GM06990 (cell line): ENCODE measurements at regions not wholly inside any gene's neighbourhood (a gene's known extent, or its start where the extent isn't known, plus 50 kb on each side); places are given as distances from the start of the nearest gene placed in this dataset.

Experiments
- DNase-seq: peaks from one replicate; pipeline ENCODE4 v3.0.0-alpha.2; 2011; ENCODE audit not compliant: insufficient read length; ENCODE audit errors: extremely low read depth
- H3K27me3 ChIP-seq: replicated peaks from 2 replicates; pipeline ENCODE4 v1.6.0; 2011; ENCODE audit warnings: low read length; ENCODE audit not compliant: control insufficient read depth, insufficient read depth
- H3K36me3 ChIP-seq: 2 replicates; pipeline ENCODE4 v1.5.1; 2011; ENCODE audit warnings: low read length; ENCODE audit not compliant: control insufficient read depth, insufficient read depth
- H3K4me3 ChIP-seq: replicated peaks from 2 replicates; pipeline ENCODE4 v1.5.1; 2011; ENCODE audit warnings: low read depth, mild to moderate bottlenecking, control low read depth, low read length
- CTCF ChIP-seq: IDR thresholded peaks from 2 replicates; pipeline ENCODE4 v1.5.1; 2011; ENCODE audit warnings: low read length, control low read depth, mild to moderate bottlenecking, inconsistent platforms; ENCODE audit not compliant: insufficient read depth, poor library complexity, severe bottlenecking

GRCh38 chr11:41926339-41926738 is 466.9 kb upstream of the LRRC4C start:
- TF ChIP-seq CTCF = no peak
- H3K36me3 ChIP-seq = no peaks in the 10 kb centered on the region
- DNase-seq = no peak

GRCh38 chr11:41935241-41935640 is 475.8 kb upstream of the LRRC4C start:
- DNase-seq = no peak
- no peaks in the 10 kb centered on the region for H3K36me3 ChIP-seq
- no peaks in the 10 kb centered on the region for H3K27me3 ChIP-seq
- H3K4me3 ChIP-seq = no peak overlapping the region
- no peak for TF ChIP-seq CTCF

More at GRCh38 chr11:41926339-41926738, 466.9 kb upstream of the LRRC4C start:
- no peak overlapping the region for H3K4me3 ChIP-seq
- H3K27me3 ChIP-seq = no peaks in the 10 kb centered on the region

- H3K27me3 ChIP-seq = no peaks in the 10 kb centered on the region
- H3K36me3 ChIP-seq = no peaks in the 10 kb centered on the region
- DNase-seq = no peak
- H3K4me3 ChIP-seq = no peak overlapping the region
- TF ChIP-seq CTCF = no peak
Observed at GRCh38 chr11:41935795-41936194, 476.3 kb upstream of the LRRC4C start.

GRCh38 chr11:41943656-41944055 is 484.2 kb upstream of the LRRC4C start:
- H3K36me3 ChIP-seq = no peaks in the 10 kb centered on the region
- no peak for DNase-seq
- no peak overlapping the region for H3K4me3 ChIP-seq
- H3K27me3 ChIP-seq = no peaks in the 10 kb centered on the region
- no peak for TF ChIP-seq CTCF

- Histone ChIP-seq H3K27me3 (no peaks in the 10 kb centered on the region), H3K4me3 (no peak overlapping the region), H3K36me3 (no peaks in the 10 kb centered on the region)
- no peak for DNase-seq
- TF ChIP-seq CTCF = no peak
Observed at GRCh38 chr11:41947392-41947791, 487.9 kb upstream of the LRRC4C start.

GRCh38 chr11:41950470-41951143 is 491.2 kb upstream of the LRRC4C start:
- Histone ChIP-seq H3K27me3 (no peaks in the 10 kb centered on the region), H3K36me3 (no peaks in the 10 kb centered on the region), H3K4me3 (no peak overlapping the region)
- no peak for DNase-seq
- no peak for TF ChIP-seq CTCF
